Panc1 (cell line): ENCODE measurements at regions not wholly inside any gene's neighbourhood (a gene's known extent, or its start where the extent isn't known, plus 50 kb on each side); places are given as distances from the start of the nearest gene placed in this dataset.

Experiments used
- POLR2AphosphoS5 ChIP-seq: IDR thresholded peaks from 2 replicates; pipeline ENCODE4 v1.6.1; 2012; ENCODE audit warnings: mild to moderate bottlenecking, low read depth, low read length, moderate library complexity
- SIN3A ChIP-seq: IDR thresholded peaks from 2 replicates; pipeline ENCODE4 v1.6.1; 2012; ENCODE audit warnings: low read depth, mild to moderate bottlenecking, low read length, moderate library complexity, borderline replicate concordance; ENCODE audit not compliant: insufficient read depth
- TCF7L2 ChIP-seq: IDR thresholded peaks from 2 replicates; pipeline ENCODE4 v1.6.1; 2011; ENCODE audit warnings: mild to moderate bottlenecking, low read depth, low read length, inconsistent platforms
- TF ChIP-seq, protein P1 (sequence below): fragments of 450-650 bp; IDR thresholded peaks from 2 replicates; pipeline ENCODE4 v1.5.1; 2017; ENCODE audit warnings: mild to moderate bottlenecking
- TF ChIP-seq, protein P2 (sequence below), 2 experiments: IDR thresholded peaks; 2 replicates each; pipeline ENCODE4 v1.6.1; 2011 to 2012; ENCODE audit warnings: low read depth in 2 of 2, control low read depth in 1 of 2, low read length in 1 of 2, mild to moderate bottlenecking in 1 of 2, moderate library complexity in 1 of 2; ENCODE audit not compliant: insufficient read depth in 1 of 2

DNA sequence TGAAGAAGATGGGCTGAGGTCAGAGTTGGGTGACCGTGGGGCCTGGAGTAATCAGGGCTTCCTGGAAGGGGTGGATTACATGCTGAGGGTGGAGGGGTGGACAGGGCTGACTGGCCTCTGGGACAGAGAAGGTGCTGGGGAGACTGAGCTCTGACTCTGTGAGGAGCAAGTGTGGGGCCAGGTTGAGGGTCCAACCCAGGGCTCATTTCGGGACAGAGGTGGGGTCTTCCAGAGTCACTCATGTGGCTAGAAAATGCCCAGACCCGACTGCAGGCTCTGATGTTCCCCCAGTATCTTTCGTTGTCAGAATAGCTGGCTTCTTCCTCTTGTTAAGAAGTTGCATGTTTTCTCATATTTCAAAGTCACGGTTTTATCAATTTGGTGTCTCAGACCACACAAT, 311.8 kb downstream of the PTPRU start:
- TF ChIP-seq, protein P1, sequence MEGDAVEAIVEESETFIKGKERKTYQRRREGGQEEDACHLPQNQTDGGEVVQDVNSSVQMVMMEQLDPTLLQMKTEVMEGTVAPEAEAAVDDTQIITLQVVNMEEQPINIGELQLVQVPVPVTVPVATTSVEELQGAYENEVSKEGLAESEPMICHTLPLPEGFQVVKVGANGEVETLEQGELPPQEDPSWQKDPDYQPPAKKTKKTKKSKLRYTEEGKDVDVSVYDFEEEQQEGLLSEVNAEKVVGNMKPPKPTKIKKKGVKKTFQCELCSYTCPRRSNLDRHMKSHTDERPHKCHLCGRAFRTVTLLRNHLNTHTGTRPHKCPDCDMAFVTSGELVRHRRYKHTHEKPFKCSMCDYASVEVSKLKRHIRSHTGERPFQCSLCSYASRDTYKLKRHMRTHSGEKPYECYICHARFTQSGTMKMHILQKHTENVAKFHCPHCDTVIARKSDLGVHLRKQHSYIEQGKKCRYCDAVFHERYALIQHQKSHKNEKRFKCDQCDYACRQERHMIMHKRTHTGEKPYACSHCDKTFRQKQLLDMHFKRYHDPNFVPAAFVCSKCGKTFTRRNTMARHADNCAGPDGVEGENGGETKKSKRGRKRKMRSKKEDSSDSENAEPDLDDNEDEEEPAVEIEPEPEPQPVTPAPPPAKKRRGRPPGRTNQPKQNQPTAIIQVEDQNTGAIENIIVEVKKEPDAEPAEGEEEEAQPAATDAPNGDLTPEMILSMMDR, result no peak
- TF ChIP-seq POLR2AphosphoS5, result no peak
- no peak for TF ChIP-seq SIN3A
- TF ChIP-seq, protein P2, sequence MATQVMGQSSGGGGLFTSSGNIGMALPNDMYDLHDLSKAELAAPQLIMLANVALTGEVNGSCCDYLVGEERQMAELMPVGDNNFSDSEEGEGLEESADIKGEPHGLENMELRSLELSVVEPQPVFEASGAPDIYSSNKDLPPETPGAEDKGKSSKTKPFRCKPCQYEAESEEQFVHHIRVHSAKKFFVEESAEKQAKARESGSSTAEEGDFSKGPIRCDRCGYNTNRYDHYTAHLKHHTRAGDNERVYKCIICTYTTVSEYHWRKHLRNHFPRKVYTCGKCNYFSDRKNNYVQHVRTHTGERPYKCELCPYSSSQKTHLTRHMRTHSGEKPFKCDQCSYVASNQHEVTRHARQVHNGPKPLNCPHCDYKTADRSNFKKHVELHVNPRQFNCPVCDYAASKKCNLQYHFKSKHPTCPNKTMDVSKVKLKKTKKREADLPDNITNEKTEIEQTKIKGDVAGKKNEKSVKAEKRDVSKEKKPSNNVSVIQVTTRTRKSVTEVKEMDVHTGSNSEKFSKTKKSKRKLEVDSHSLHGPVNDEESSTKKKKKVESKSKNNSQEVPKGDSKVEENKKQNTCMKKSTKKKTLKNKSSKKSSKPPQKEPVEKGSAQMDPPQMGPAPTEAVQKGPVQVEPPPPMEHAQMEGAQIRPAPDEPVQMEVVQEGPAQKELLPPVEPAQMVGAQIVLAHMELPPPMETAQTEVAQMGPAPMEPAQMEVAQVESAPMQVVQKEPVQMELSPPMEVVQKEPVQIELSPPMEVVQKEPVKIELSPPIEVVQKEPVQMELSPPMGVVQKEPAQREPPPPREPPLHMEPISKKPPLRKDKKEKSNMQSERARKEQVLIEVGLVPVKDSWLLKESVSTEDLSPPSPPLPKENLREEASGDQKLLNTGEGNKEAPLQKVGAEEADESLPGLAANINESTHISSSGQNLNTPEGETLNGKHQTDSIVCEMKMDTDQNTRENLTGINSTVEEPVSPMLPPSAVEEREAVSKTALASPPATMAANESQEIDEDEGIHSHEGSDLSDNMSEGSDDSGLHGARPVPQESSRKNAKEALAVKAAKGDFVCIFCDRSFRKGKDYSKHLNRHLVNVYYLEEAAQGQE (IDR thresholded peaks at IDR 0.05; ENCODE audit: insufficient read depth in 1 of 2, low read depth in 2 of 2, low read length in 1 of 2), result no peak
- no peak for TF ChIP-seq TCF7L2
